ENCODE measurements at regions not wholly inside any gene's neighbourhood (a gene's known extent, or its start where the extent isn't known, plus 50 kb on each side); places are given as distances from the start of the nearest gene placed in this dataset.

- TF ChIP-seq TOX (CRISPR knock-in tag; IDR thresholded peaks at IDR 0.05; ENCODE audit: borderline replicate concordance) (no peak), ESRRG (CRISPR knock-in tag; IDR thresholded peaks at IDR 0.05) (no peak)
Observed at GRCh38 chr21:35633501-35633900, 426.8 kb downstream of the SETD4 start.

Data from SK-N-SH treated with all-trans-retinoic acid at 6 μM for 48 hours (cell line).